ENCODE measurements at regions not wholly inside any gene's neighbourhood (a gene's known extent, or its start where the extent isn't known, plus 50 kb on each side); places are given as distances from the start of the nearest gene placed in this dataset.

- H3K27me3 ChIP-seq (replicated peaks; ENCODE audit: control insufficient read depth, insufficient read depth, low read length): no peaks in the 10 kb centered on the region; the same call in 1 of the 2 replicates
- DNase-seq (ENCODE audit: extremely low read depth, insufficient read length): no peak
- no peak overlapping the region for H3K4me3 ChIP-seq (replicated peaks; ENCODE audit: low read depth, low read length)
- no peaks in the 10 kb centered on the region for H3K36me3 ChIP-seq (ENCODE audit: control insufficient read depth, insufficient read depth, low read length)
- TF ChIP-seq, protein P1, sequence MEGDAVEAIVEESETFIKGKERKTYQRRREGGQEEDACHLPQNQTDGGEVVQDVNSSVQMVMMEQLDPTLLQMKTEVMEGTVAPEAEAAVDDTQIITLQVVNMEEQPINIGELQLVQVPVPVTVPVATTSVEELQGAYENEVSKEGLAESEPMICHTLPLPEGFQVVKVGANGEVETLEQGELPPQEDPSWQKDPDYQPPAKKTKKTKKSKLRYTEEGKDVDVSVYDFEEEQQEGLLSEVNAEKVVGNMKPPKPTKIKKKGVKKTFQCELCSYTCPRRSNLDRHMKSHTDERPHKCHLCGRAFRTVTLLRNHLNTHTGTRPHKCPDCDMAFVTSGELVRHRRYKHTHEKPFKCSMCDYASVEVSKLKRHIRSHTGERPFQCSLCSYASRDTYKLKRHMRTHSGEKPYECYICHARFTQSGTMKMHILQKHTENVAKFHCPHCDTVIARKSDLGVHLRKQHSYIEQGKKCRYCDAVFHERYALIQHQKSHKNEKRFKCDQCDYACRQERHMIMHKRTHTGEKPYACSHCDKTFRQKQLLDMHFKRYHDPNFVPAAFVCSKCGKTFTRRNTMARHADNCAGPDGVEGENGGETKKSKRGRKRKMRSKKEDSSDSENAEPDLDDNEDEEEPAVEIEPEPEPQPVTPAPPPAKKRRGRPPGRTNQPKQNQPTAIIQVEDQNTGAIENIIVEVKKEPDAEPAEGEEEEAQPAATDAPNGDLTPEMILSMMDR (IDR thresholded peaks at IDR 0.05; ENCODE audit: insufficient read depth, low read length, poor library complexity, severe bottlenecking): no peak
Observed at GRCh38 chr4:15294832-15295231, 133.0 kb upstream of the C1QTNF7 start.

DNA sequence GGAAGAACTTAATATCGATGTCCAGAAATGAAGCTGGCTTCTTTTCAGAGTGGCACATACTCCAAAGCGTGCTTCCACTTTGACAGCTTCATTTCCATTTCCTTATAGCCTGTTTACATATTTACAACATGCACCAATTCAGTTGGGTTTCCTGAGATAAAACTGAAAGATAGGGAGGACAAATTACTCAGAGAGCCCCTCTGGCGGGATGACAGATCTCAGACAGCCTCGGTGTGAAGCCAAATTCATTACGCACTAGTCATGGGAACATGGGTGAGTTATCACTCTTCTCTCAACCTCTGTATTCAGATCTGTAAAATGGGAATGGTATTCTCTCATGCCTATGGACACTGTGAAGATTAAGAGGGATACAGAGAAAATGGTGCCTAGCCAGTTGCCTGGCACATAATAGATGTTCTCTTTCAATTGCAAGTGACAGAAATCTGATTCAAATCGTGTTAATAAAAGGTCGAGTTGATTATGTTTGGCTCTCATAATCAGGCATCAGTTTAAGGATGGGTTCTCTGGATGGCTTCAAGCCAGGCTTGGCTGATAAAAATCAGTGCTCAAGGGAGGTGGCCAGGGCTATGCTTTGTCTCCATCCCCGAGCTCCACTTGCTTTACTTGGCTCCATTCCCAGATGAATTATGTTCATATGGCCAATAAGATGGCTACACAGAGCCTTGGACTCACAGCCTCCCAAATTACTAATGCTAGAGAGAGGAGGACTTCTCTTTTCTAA is 132.2 kb upstream of the C1QTNF7 start:
- TF ChIP-seq, protein P1 (IDR thresholded peaks at IDR 0.05; ENCODE audit: insufficient read depth, low read length, poor library complexity, severe bottlenecking): no peak
- Histone ChIP-seq H3K27me3 (replicated peaks; ENCODE audit: control insufficient read depth, insufficient read depth, low read length) (no peaks in the 10 kb centered on the region; the same call in 1 of the 2 replicates), H3K4me3 (replicated peaks; ENCODE audit: low read depth, low read length) (no peak overlapping the region), H3K36me3 (ENCODE audit: control insufficient read depth, insufficient read depth, low read length) (no peaks in the 10 kb centered on the region)
- DNase-seq (ENCODE audit: extremely low read depth, insufficient read length): no peak

- H3K27me3 ChIP-seq (replicated peaks; ENCODE audit: control insufficient read depth, insufficient read depth, low read length): no peaks in the 10 kb centered on the region; the same call in 1 of the 2 replicates
- H3K36me3 ChIP-seq (ENCODE audit: control insufficient read depth, insufficient read depth, low read length): no peaks in the 10 kb centered on the region
- no peak for DNase-seq (ENCODE audit: extremely low read depth, insufficient read length)
- H3K4me3 ChIP-seq (replicated peaks; ENCODE audit: low read depth, low read length): no peak overlapping the region
- TF ChIP-seq, protein P1 (IDR thresholded peaks at IDR 0.05; ENCODE audit: insufficient read depth, low read length, poor library complexity, severe bottlenecking): no peak
Observed at GRCh38 chr4:15297344-15297743, 130.5 kb upstream of the C1QTNF7 start.

DNA sequence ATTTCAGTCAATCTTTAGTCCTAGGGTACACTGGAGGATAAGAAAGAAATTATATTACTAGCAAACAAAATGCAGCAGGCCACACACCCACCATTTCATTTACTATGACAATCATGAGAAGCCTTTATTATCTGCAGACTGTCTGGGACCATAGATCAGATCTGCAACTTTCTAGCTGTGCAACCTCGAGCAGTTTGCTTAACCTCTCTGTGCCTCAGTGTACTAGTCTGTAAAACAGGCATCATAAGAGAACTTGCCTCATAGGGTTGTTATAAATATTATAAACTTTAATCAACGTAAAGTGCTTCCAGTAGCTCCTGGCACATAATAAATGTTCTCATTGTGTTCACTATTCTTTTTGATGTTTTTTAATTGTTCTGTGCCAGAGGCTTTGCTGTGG is 128.2 kb upstream of the C1QTNF7 start:
- Histone ChIP-seq H3K27me3 (replicated peaks; ENCODE audit: control insufficient read depth, insufficient read depth, low read length) (no peaks in the 10 kb centered on the region; the same call in 1 of the 2 replicates), H3K36me3 (ENCODE audit: control insufficient read depth, insufficient read depth, low read length) (no peaks in the 10 kb centered on the region), H3K4me3 (replicated peaks; ENCODE audit: low read depth, low read length) (no peak overlapping the region)
- DNase-seq (ENCODE audit: extremely low read depth, insufficient read length): no peak
- TF ChIP-seq, protein P1 (IDR thresholded peaks at IDR 0.05; ENCODE audit: insufficient read depth, low read length, poor library complexity, severe bottlenecking): no peak

GRCh38 chr4:15303052-15303641 is 124.7 kb upstream of the C1QTNF7 start:
- TF ChIP-seq, protein P1 (IDR thresholded peaks at IDR 0.05; ENCODE audit: insufficient read depth, low read length, poor library complexity, severe bottlenecking): no peak
- no peaks in the 10 kb centered on the region for H3K36me3 ChIP-seq (ENCODE audit: control insufficient read depth, insufficient read depth, low read length)
- H3K27me3 ChIP-seq (replicated peaks; ENCODE audit: control insufficient read depth, insufficient read depth, low read length): no peaks in the 10 kb centered on the region; the same call in 1 of the 2 replicates
- DNase-seq (ENCODE audit: extremely low read depth, insufficient read length): no peak
- no peak overlapping the region for H3K4me3 ChIP-seq (replicated peaks; ENCODE audit: low read depth, low read length)
